HEK293 (cell line): ENCODE measurements at regions not wholly inside any gene's neighbourhood (a gene's known extent, or its start where the extent isn't known, plus 50 kb on each side); places are given as distances from the start of the nearest gene placed in this dataset.

Experiments
- CTCF ChIA-PET: fragments of 350-600 bp; formaldehyde crosslinking; extraction: SDS; loops from one replicate; lab custom pipeline; 2021; ENCODE audit warnings: antibody characterized with exemption; lab: Yijun Ruan, JAX
- POLR2A ChIA-PET: fragments of 300-600 bp; formaldehyde crosslinking; extraction: SDS; loops from one replicate; lab custom pipeline; 2020; ENCODE audit warnings: antibody characterized with exemption, inconsistent platforms; lab: Yijun Ruan, JAX
- H3K27ac ChIP-seq: fragments of 200-500 bp; sonication (Bioruptor generic); 2 replicates; pipeline ENCODE4 v1.5.1; 2014; ENCODE audit warnings: low read depth, low read length, control low read depth, inconsistent platforms; ENCODE audit errors: extremely low read depth
- H3K36me3 ChIP-seq, 2 experiments: fragments of 200-500 bp in 1 of 2; sonication (Bioruptor generic) in 1 of 2; 1 replicate in 1 of 2; 2 replicates in 1 of 2; pipeline ENCODE4 v1.5.1; 2014 to 2017; ENCODE audit warnings: inconsistent platforms in 2 of 2, low read length in 2 of 2; ENCODE audit not compliant: control insufficient read depth in 2 of 2, insufficient read depth in 1 of 2
- H3K4me1 ChIP-seq: fragments of 200-500 bp; sonication (Bioruptor generic); 2 replicates; pipeline ENCODE4 v1.5.1; 2014; ENCODE audit warnings: mild to moderate bottlenecking, low read length, inconsistent platforms; ENCODE audit not compliant: control insufficient read depth, insufficient read depth
- H3K4me3 ChIP-seq: 2 replicates; pipeline ENCODE4 v1.5.1; 2011; ENCODE audit warnings: low read depth, mild to moderate bottlenecking, control low read depth, low read length, moderate library complexity
- H3K9me3 ChIP-seq: fragments of 200-500 bp; sonication (Bioruptor generic); 2 replicates; pipeline ENCODE4 v1.5.1; 2014; ENCODE audit warnings: low read depth, low read length, inconsistent platforms; ENCODE audit not compliant: control insufficient read depth, insufficient read depth
- KLF10 ChIP-seq: fragments of 450-650 bp; IDR thresholded peaks from 2 replicates; pipeline ENCODE4 v1.5.1; 2018; ENCODE audit warnings: missing biosample characterization, mild to moderate bottlenecking, missing genetic modification characterization
- RBAK ChIP-seq: fragments of 450-650 bp; formaldehyde crosslinking; IDR thresholded peaks from 2 replicates; pipeline ENCODE4 v1.5.1; 2016; ENCODE audit warnings: missing biosample characterization, missing genetic modification characterization
- ZBTB1 ChIP-seq: fragments of 450-650 bp; formaldehyde crosslinking; IDR thresholded peaks from 2 replicates; pipeline ENCODE4 v1.5.1; 2016; ENCODE audit warnings: missing biosample characterization, missing genetic modification characterization
- ZBTB48 ChIP-seq: fragments of 450-650 bp; formaldehyde crosslinking; IDR thresholded peaks from 2 replicates; pipeline ENCODE4 v1.5.1; 2016; ENCODE audit warnings: missing biosample characterization, missing genetic modification characterization
- ZFP37 ChIP-seq: fragments of 450-650 bp; formaldehyde crosslinking; IDR thresholded peaks from 2 replicates; pipeline ENCODE4 v1.5.1; 2016; ENCODE audit warnings: missing biosample characterization, missing genetic modification characterization
- ZNF112 ChIP-seq: fragments of 450-650 bp; formaldehyde crosslinking; IDR thresholded peaks from 2 replicates; pipeline ENCODE4 v1.5.0; 2017; ENCODE audit warnings: missing biosample characterization, missing genetic modification characterization
- ZNF133 ChIP-seq: fragments of 450-650 bp; formaldehyde crosslinking; IDR thresholded peaks from 2 replicates; pipeline ENCODE4 v1.5.1; 2016; ENCODE audit warnings: missing biosample characterization, missing genetic modification characterization
- ZNF157 ChIP-seq: fragments of 450-650 bp; formaldehyde crosslinking; IDR thresholded peaks from 2 replicates; pipeline ENCODE4 v1.5.1; 2016; ENCODE audit warnings: missing biosample characterization, missing genetic modification characterization
- ZNF2 ChIP-seq: fragments of 450-650 bp; formaldehyde crosslinking; IDR thresholded peaks from 2 replicates; pipeline ENCODE4 v1.5.1; 2016; ENCODE audit warnings: missing biosample characterization, missing genetic modification characterization
- ZNF214 ChIP-seq: fragments of 450-650 bp; formaldehyde crosslinking; IDR thresholded peaks from 2 replicates; pipeline ENCODE4 v1.5.1; 2017; ENCODE audit warnings: missing biosample characterization, mild to moderate bottlenecking, missing genetic modification characterization, borderline replicate concordance
- ZNF292 ChIP-seq: fragments of 450-650 bp; formaldehyde crosslinking; IDR thresholded peaks from 2 replicates; pipeline ENCODE4 v1.5.1; 2016; ENCODE audit warnings: low read depth, missing biosample characterization, missing genetic modification characterization, borderline replicate concordance
- ZNF311 ChIP-seq: fragments of 450-650 bp; formaldehyde crosslinking; IDR thresholded peaks from 2 replicates; pipeline ENCODE4 v1.5.1; 2017; ENCODE audit warnings: missing biosample characterization, missing genetic modification characterization, borderline replicate concordance
- ZNF529 ChIP-seq: fragments of 450-650 bp; formaldehyde crosslinking; IDR thresholded peaks from 2 replicates; pipeline ENCODE4 v1.5.1; 2017; ENCODE audit warnings: missing genetic modification characterization, missing biosample characterization; ENCODE audit not compliant: insufficient replicate concordance
- ZNF610 ChIP-seq: fragments of 450-650 bp; formaldehyde crosslinking; IDR thresholded peaks from 2 replicates; pipeline ENCODE4 v1.5.1; 2016; ENCODE audit warnings: missing biosample characterization, missing genetic modification characterization, borderline replicate concordance
- ZNF707 ChIP-seq: fragments of 450-650 bp; formaldehyde crosslinking; IDR thresholded peaks from 2 replicates; pipeline ENCODE4 v1.5.1; 2016; ENCODE audit warnings: missing biosample characterization, missing genetic modification characterization
- TF ChIP-seq, protein P1 (sequence below): fragments of 450-650 bp; formaldehyde crosslinking; IDR thresholded peaks from 2 replicates; pipeline ENCODE4 v1.5.1; 2016; ENCODE audit warnings: missing biosample characterization, missing genetic modification characterization, borderline replicate concordance
- TF ChIP-seq, protein P2 (sequence below): fragments of 450-650 bp; formaldehyde crosslinking; IDR thresholded peaks from 2 replicates; pipeline ENCODE4 v1.5.1; 2016; ENCODE audit warnings: missing biosample characterization, missing genetic modification characterization

DNA sequence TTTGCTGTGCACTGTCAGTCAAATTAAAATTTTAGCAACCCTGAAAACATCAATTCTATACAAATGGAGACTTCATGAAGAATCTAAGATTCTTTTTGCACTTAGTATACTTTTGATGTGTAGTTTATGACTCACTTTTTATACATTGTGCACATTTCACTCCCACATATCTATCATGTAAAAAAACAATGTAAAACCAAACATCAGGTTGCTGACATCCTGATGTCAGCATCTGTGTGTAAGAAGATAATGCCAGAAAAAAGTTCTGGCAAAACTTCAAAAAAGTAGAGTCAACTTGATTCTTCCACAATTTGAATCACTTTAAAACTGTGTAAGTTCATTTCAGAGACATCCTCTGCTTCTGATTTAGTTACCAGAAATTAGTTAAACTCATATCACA lies 115.7 kb downstream of the CENPF start:
- no peaks in the 10 kb centered on the region for H3K9me3 ChIP-seq
- no peaks in the 10 kb centered on the region for H3K4me1 ChIP-seq
- TF ChIP-seq, protein P1, sequence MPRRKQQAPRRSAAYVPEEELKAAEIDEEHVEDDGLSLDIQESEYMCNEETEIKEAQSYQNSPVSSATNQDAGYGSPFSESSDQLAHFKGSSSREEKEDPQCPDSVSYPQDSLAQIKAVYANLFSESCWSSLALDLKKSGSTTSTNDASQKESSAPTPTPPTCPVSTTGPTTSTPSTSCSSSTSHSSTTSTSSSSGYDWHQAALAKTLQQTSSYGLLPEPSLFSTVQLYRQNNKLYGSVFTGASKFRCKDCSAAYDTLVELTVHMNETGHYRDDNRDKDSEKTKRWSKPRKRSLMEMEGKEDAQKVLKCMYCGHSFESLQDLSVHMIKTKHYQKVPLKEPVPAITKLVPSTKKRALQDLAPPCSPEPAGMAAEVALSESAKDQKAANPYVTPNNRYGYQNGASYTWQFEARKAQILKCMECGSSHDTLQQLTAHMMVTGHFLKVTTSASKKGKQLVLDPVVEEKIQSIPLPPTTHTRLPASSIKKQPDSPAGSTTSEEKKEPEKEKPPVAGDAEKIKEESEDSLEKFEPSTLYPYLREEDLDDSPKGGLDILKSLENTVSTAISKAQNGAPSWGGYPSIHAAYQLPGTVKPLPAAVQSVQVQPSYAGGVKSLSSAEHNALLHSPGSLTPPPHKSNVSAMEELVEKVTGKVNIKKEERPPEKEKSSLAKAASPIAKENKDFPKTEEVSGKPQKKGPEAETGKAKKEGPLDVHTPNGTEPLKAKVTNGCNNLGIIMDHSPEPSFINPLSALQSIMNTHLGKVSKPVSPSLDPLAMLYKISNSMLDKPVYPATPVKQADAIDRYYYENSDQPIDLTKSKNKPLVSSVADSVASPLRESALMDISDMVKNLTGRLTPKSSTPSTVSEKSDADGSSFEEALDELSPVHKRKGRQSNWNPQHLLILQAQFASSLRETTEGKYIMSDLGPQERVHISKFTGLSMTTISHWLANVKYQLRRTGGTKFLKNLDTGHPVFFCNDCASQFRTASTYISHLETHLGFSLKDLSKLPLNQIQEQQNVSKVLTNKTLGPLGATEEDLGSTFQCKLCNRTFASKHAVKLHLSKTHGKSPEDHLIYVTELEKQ (tag by site-specific recombination), result no peak
- TF ChIP-seq RBAK (tag by site-specific recombination), result no peak
- no peak overlapping the region for H3K27ac ChIP-seq
- H3K36me3 ChIP-seq, result no peaks in the 10 kb centered on the region
- POLR2A ChIA-PET, result no interaction called here
- H3K4me3 ChIP-seq, result no peak overlapping the region
- CTCF ChIA-PET, result interaction anchor here (1.3 kb wide), 1 partner anchor 12 kb away, joined by 3 read pairs; no protein-coding TSS in a partner anchor

DNA sequence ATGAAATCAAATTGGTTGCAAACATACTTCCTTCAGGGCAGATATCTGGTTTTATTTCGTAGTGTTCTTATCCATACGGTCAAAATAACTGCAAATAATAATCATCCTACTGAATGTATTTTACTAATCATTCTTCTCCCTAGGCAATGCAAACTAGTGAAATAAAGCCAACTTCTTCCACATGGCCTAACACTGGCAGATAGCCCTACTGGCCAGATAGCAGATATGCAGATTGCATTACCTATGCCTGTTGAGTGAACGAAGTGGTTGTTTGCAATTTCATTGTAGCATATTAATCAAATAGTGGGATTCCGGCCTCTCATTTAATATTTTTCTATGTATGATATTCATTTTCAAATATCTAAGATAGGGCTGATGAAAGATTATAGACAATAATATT lies 116.2 kb downstream of the CENPF start:
- TF ChIP-seq KLF10 (tag by site-specific recombination), result no peak
- no peak for TF ChIP-seq ZBTB1 (tag by site-specific recombination)
- no peak for TF ChIP-seq ZBTB48
- TF ChIP-seq ZNF292, result no peak
- TF ChIP-seq, protein P2, sequence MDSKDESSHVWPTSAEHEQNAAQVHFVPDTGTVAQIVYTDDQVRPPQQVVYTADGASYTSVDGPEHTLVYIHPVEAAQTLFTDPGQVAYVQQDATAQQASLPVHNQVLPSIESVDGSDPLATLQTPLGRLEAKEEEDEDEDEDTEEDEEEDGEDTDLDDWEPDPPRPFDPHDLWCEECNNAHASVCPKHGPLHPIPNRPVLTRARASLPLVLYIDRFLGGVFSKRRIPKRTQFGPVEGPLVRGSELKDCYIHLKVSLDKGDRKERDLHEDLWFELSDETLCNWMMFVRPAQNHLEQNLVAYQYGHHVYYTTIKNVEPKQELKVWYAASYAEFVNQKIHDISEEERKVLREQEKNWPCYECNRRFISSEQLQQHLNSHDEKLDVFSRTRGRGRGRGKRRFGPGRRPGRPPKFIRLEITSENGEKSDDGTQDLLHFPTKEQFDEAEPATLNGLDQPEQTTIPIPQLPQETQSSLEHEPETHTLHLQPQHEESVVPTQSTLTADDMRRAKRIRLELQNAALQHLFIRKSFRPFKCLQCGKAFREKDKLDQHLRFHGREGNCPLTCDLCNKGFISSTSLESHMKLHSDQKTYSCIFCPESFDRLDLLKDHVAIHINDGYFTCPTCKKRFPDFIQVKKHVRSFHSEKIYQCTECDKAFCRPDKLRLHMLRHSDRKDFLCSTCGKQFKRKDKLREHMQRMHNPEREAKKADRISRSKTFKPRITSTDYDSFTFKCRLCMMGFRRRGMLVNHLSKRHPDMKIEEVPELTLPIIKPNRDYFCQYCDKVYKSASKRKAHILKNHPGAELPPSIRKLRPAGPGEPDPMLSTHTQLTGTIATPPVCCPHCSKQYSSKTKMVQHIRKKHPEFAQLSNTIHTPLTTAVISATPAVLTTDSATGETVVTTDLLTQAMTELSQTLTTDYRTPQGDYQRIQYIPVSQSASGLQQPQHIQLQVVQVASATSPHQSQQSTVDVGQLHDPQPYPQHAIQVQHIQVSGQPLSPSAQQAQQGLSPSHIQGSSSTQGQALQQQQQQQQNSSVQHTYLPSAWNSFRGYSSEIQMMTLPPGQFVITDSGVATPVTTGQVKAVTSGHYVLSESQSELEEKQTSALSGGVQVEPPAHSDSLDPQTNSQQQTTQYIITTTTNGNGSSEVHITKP, result no peak
- TF ChIP-seq ZNF2 (tag by site-specific recombination), result no peak
- no peak for TF ChIP-seq ZNF133 (tag by site-specific recombination)
- TF ChIP-seq ZNF610 (tag by site-specific recombination), result no peak
- CTCF ChIA-PET, result interaction anchor here (0.6 to 1.3 kb wide), 2 partner anchors 11 to 31 kb away, joined by 3 read pairs; no protein-coding TSS in a partner anchor
- H3K4me1 ChIP-seq, result no peaks in the 10 kb centered on the region
- POLR2A ChIA-PET, result no interaction called here
- no peak overlapping the region for H3K4me3 ChIP-seq
- H3K9me3 ChIP-seq, result no peaks in the 10 kb centered on the region
- H3K36me3 ChIP-seq, result no peaks in the 10 kb centered on the region
- H3K27ac ChIP-seq, result no peak overlapping the region

DNA sequence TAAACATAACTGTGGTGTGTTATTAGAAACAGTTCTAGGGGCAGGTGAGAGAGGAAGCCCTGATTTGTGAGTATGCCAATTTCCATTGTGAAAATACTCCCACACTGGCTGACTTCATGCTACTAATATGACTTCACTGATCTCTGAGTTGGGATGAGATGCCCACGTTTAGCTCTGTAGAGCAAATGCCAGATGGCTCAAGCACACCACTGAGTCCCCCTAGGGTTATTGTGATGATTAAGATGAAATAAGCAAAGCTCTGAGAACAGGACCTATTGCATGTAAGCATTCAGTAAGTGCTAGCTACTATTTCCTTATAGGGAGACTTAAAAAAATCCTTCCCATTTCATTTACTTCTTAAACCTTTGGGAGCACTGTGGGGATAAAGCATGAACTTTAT lies 117.6 kb downstream of the CENPF start:
- ChIA-PET POLR2A (no interaction called here), CTCF (no interaction called here)

More for the DNA sequence above, 117.6 kb downstream of the CENPF start:
- no peak overlapping the region for H3K4me3 ChIP-seq
- no peak overlapping the region for H3K27ac ChIP-seq
- no peaks in the 10 kb centered on the region for H3K4me1 ChIP-seq
- H3K9me3 ChIP-seq, result no peaks in the 10 kb centered on the region
- TF ChIP-seq ZNF311 (no peak), ZNF529 (tag by site-specific recombination) (no peak), ZNF157 (no peak), ZNF112 (tag by site-specific recombination) (0 out of 2 replicates have a peak, but pooled peaks have one; percentile 42), ZFP37 (tag by site-specific recombination) (no peak), ZNF214 (tag by site-specific recombination) (no peak), ZNF707 (no peak)
- no peaks in the 10 kb centered on the region for H3K36me3 ChIP-seq
